ENCODE measurements at regions not wholly inside any gene's neighbourhood (a gene's known extent, or its start where the extent isn't known, plus 50 kb on each side); places are given as distances from the start of the nearest gene placed in this dataset.

DNA sequence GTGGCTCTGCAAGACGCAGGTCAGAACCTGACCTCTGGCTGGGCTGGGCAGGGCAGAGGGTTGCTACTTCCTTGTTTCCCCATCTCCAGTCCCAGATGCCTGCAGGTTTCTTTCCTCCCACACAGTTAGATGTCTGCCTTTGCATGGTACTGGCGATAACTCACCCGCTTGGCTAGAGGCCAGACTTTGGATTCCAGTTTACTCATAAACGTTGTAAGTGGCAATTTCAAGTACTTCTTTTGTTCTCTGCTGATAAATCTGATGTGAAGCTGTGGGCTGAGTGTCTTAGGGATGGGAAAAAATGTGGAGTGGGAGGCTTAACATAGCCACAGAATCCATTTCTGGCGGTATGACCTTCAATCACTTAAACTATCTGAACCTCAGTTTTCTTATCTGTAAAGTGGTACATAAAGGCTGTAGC lies 194.2 kb downstream of the EBLN2 start:
- TF ChIP-seq, protein P1, sequence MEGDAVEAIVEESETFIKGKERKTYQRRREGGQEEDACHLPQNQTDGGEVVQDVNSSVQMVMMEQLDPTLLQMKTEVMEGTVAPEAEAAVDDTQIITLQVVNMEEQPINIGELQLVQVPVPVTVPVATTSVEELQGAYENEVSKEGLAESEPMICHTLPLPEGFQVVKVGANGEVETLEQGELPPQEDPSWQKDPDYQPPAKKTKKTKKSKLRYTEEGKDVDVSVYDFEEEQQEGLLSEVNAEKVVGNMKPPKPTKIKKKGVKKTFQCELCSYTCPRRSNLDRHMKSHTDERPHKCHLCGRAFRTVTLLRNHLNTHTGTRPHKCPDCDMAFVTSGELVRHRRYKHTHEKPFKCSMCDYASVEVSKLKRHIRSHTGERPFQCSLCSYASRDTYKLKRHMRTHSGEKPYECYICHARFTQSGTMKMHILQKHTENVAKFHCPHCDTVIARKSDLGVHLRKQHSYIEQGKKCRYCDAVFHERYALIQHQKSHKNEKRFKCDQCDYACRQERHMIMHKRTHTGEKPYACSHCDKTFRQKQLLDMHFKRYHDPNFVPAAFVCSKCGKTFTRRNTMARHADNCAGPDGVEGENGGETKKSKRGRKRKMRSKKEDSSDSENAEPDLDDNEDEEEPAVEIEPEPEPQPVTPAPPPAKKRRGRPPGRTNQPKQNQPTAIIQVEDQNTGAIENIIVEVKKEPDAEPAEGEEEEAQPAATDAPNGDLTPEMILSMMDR (IDR thresholded peaks at IDR 0.05): no peak
- TF ChIP-seq POLR2A (IDR thresholded peaks at IDR 0.05): no peak

Measured in heart left ventricle (tissue), 13 donors.